A673 (cell line): ENCODE measurements at regions not wholly inside any gene's neighbourhood (a gene's known extent, or its start where the extent isn't known, plus 50 kb on each side); places are given as distances from the start of the nearest gene placed in this dataset.

Experiments used
- CTCF ChIP-seq: fragments of 300-800, 200-600 bp; sonication (generic); conservative IDR thresholded peaks from 2 replicates; pipeline ENCODE4 v1.5.1; 2017; ENCODE audit warnings: low read depth, mild to moderate bottlenecking, antibody characterized with exemption, low read length, moderate library complexity, mixed read lengths
- EZH2 ChIP-seq: fragments of 200-600 bp; sonication (generic); IDR thresholded peaks from 2 replicates; pipeline ENCODE4 v1.6.1; 2017; ENCODE audit warnings: borderline replicate concordance, low read depth, mild to moderate bottlenecking, mixed read lengths, antibody characterized with exemption, low read length; ENCODE audit not compliant: poor library complexity, severe bottlenecking

DNA sequence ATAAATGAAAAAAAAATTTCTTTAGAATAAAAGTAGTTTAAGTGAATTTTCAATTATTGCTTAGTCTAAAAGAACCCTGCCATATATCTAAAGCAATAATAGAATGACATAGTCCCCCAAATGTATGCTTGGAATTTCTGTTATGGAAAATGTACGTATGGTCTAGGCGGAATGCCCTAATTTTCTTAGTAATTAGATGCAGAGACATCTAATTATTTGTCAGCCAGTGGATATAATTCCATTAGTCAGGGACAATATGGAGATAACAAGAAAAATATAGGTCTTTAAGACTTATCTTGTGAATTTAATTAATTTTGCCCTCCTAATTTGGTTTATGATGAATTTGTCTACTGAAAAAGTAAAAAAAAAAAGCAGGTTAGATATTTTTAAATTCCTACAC lies 460.9 kb upstream of the SOX11 start:
- TF ChIP-seq CTCF (no peak), EZH2 (no peak)
